HG02571 (cell line): ENCODE measurements at regions not wholly inside any gene's neighbourhood (a gene's known extent, or its start where the extent isn't known, plus 50 kb on each side); places are given as distances from the start of the nearest gene placed in this dataset.

ENCODE experiments used
- ATAC-seq: cut with Tn5 transposase; IDR thresholded peaks from one replicate; pipeline ENCODE4 v1.9.1; 2021; ENCODE audit warnings: mild to moderate bottlenecking, moderate library complexity; ENCODE audit not compliant: unreplicated experiment

- no peak for ATAC-seq
Observed at GRCh38 chr2:8016688-8017087, 665.2 kb upstream of the ID2 start.

GRCh38 chr2:8018956-8019355 lies 662.9 kb upstream of the ID2 start:
- ATAC-seq = no peak

- no peak for ATAC-seq
Observed at GRCh38 chr2:8019934-8020333, 661.9 kb upstream of the ID2 start.

DNA sequence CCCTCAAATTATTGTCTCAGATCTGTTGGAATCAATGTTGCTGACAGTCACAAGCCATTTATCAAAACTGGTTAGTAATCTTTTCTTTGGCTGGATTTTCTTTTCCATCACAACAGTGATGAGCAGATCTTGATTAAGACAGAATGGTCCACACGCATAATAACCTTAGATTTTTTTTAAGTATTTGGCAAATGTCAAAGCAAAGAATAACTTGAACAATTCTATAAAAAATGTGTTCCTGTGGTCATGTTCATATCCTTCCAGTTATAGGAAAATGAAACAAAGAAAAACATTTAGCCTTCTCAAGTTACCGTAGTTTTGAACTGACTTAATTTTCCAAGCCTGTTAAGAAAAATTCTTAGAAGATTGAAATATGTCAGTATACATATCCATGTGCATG lies 659.9 kb upstream of the ID2 start:
- no peak for ATAC-seq

DNA sequence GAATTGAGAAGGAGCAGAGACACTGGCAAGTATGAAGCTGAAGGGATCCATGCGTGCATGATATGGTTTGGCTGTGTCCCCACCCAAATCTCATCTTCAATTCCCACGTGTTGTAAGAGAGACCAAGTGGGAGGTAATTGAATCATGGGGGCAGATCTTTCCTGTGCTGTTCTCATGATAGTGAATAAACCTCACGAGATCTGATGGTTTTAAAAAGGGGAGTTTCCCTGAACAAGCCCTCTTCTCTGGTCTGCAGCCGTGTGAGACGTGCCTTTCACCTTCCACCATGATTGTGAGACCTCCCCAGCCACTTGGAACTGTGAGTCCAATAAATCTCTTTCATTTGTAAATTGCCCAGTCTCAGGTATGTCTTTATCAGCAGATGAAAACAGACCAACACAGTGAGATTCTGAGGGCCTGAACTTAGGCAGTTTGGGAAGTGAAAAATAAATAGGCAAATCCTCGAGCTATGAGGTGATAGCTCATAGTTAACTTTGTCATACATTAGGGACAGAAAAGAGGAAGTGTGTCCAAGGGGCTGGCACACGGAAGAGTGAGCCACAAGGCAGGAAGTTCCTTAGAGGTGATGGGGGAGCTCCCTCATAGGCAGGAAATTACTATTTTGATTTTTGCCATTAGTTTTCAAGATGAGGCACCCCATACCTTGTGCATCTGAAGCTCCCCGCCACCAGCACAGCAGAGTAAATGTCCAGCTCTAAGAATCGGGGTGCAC lies 658.8 kb upstream of the ID2 start:
- peak; percentile 63 for ATAC-seq

- ATAC-seq = no peak
Observed at GRCh38 chr2:8024506-8024905, 657.4 kb upstream of the ID2 start.

DNA sequence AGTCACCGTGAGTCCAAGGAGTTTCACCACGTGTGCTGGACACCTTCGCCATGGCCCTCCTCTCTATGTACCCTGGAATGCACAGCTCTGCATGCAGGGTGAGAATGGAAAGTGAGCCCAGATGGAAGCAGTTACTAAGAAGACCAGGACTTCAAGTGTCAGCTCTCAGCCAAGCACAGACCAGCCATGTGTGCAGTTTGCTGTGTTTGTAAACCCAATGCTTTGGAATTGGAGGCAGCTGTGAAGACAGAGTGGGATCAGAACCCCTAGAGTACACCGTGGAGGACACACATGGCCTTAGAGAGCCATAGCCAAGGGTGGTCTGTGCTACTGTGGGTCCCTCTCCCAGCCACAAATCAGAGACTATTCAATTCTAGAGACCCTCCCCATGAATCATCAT lies 655.5 kb upstream of the ID2 start:
- ATAC-seq = no peak

DNA sequence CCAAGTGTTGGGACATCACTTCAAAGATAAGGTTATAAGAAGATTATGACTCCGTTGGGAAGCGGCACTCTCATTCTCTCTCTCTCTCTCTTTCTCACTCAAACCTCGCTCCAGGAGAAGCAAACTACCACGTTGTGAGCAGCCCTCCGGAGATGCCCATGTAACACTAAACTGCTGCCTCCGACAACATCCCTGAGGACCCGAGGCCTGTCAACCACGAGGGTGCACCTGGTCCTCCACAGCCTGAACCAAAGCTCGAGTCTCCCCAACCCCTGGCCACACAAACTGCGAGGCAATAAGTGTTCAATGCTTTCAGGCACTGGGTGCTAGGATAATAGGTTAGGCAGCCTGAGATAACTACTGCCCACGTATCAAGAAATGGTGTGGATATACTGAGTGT lies 654.5 kb upstream of the ID2 start:
- no peak for ATAC-seq

DNA sequence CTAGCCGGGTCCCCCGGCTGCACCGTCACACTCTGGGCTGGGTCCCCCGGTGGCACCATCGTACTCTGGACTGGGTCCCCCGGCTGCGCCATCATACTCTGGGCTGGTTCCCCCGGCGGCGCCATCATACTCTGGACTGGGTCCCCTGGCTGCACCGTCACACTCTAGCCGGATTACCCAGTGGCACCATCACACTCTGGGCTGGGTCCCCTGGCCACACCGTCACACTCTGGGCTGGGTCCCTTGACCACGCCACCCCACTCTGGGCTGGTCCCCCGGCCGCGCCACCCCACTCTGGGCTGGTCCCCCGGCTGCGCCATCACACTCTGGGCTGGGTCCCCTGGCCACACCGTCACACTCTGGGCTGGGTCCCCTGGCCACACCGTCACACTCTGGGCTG lies 653.8 kb upstream of the ID2 start:
- no peak for ATAC-seq

DNA sequence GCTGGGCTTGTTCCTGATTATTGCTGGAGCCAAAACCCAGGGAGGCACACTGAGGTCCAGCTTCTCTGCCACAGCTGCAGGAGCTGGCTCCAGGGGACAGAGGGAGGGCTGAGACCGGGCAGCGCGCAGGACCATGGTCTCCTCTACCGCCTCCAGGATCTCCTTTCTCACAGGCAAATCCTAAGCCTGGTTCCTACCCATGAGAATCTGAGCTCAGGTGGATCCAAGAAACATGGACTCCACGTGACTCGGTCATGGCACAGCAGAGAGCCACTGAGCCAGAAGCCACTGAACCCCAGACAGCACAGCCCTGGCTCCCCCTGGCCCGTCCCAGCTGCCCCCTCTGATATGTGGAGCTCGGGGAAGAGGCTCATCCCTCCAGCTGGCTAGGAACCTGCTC lies 653.4 kb upstream of the ID2 start:
- ATAC-seq = no peak

DNA sequence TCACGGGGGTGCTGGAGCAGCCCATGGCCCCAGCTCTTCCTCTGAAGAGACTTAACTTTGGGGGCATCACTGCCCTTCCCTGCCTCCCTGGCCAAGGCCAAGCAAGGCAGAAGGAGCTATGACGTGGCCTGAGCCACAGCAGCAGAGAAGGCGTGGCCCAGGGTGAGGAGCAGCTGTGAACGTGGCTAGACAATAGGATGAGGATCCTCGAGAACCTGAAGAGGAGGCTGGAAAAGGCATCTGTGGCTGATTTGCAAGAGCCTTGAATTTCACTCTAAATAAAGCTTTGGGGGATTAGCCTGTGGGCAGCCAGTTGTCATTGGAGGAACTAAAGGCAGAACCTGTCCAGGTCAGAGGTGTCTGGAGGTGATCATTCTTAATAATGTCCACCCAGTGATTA lies 652.9 kb upstream of the ID2 start:
- no peak for ATAC-seq

GRCh38 chr2:8030573-8031303 lies 651.1 kb upstream of the ID2 start:
- no peak for ATAC-seq

DNA sequence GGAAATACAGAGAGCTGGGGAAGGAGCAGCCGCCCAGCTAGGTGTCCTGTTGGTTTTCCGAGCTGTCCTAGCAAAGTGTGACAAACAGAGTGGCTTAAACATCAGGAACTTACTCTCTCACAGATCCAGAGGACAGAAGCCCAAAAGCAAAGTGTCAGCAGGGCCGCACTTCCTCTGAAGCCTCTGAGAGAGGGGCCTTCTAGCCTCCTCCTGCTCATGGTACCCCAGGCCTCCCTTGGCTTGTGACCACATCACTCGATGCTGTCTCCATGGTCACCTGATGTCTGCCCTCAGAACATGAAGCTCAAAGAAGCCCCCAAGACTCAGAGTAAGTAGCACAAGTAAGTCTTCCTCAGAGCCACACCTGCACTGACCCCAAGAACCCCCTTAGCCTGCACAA lies 650.5 kb upstream of the ID2 start:
- no peak for ATAC-seq

GRCh38 chr2:8033546-8034096 lies 648.2 kb upstream of the ID2 start:
- ATAC-seq = no peak

DNA sequence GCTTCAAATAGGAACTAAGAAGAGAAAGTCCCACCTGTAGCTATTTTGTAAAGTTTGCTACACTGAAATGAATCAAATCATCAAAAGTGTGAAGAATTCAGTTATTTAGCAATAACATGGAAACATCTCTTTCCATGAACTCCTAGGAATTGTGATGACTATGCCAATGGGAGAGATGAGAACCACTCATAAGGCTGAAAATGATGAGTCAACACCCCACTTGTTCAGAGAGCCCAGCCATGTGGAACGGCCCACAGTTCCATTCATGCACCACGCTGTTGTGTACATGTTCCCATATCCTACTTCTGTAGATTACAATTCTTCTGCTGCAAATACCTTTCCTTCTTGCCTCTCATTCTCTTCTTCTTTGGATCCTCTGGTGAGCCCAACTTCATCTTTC lies 645.5 kb upstream of the ID2 start:
- no peak for ATAC-seq

GRCh38 chr2:8039732-8040131 lies 642.1 kb upstream of the ID2 start:
- no peak for ATAC-seq

GRCh38 chr2:8043295-8043694 lies 638.6 kb upstream of the ID2 start:
- ATAC-seq = no peak

- ATAC-seq = no peak
Observed at GRCh38 chr2:8044046-8044594, 637.7 kb upstream of the ID2 start.

GRCh38 chr2:8045081-8045614 lies 636.7 kb upstream of the ID2 start:
- no peak for ATAC-seq

DNA sequence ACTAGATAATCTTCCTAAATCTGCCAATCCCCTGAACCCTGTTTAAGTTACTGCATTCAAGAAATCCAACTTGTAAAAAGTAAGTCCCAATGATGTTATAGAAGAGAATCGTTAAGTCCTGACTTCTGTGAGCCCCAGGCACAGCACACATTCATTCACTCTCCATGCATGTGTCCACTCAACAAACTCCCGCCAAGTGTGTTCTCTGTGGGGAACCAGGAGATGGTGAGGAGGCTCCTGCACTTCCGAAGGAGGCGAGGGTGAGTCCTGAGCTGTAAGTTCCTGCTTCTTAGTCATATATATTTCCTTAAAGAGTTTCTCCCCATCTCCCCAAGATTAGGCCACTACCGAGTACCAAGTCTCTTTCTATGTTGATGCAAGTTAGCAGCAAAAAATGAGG lies 635.0 kb upstream of the ID2 start:
- ATAC-seq = no peak

DNA sequence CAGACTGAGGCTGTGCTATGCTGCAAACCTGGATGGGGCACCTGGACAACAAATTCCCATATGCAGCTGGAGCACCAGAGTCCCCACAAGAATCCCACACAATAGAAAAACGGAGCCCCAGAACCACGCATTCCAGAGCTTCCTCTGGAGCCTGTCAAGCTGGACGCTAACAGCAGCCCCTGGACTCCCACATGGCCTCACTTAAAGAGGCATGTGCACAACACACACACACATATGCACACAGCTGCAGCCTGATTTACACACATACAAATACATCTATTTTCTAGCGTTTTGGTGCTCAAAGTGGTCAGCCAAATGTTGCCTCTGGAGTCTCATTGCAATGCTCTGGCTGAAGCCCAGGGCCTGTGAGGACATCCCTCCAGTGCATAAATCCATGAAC lies 632.7 kb upstream of the ID2 start:
- no peak for ATAC-seq
